Liver (tissue), 8 donors: ENCODE measurements at regions not wholly inside any gene's neighbourhood (a gene's known extent, or its start where the extent isn't known, plus 50 kb on each side); places are given as distances from the start of the nearest gene placed in this dataset.

Experiments used
- DNase-seq: peaks from one replicate; pipeline ENCODE4 v3.0.0-alpha.2; 2017; ENCODE audit warnings: low spot score
- H3K27ac ChIP-seq, 2 donors: one replicate each; pipeline ENCODE4 v1.7.0; 2013; ENCODE audit warnings: inconsistent platforms in 2 of 2, low read length in 2 of 2, control low read depth in 1 of 2, low read depth in 1 of 2, mild to moderate bottlenecking in 1 of 2
- H3K27me3 ChIP-seq, 4 donors: one replicate each; pipeline versions ENCODE4 v1.6.1 to v1.7.0; 2013; ENCODE audit warnings: low read length in 3 of 4, inconsistent platforms in 1 of 4, mild to moderate bottlenecking in 1 of 4, moderate library complexity in 1 of 4; ENCODE audit not compliant: control insufficient read depth in 4 of 4, insufficient read depth in 4 of 4
- H3K36me3 ChIP-seq, 4 donors: one replicate each; pipeline versions ENCODE4 v1.6.1 to v1.7.0; 2013; ENCODE audit warnings: low read length in 3 of 4, mild to moderate bottlenecking in 3 of 4, low read depth in 1 of 4, moderate library complexity in 1 of 4; ENCODE audit not compliant: control insufficient read depth in 4 of 4, insufficient read depth in 3 of 4
- H3K4me1 ChIP-seq, 4 donors: one replicate each; pipeline versions ENCODE4 v1.6.1 to v1.7.0; 2013; ENCODE audit warnings: low read length in 3 of 4, mild to moderate bottlenecking in 3 of 4, moderate library complexity in 1 of 4; ENCODE audit not compliant: control insufficient read depth in 4 of 4, insufficient read depth in 4 of 4
- H3K4me3 ChIP-seq, 3 donors: one replicate each; pipeline versions ENCODE4 v1.6.1 to v1.7.0; 2013; ENCODE audit warnings: low read length in 3 of 3, control low read depth in 1 of 3, low read depth in 1 of 3, mild to moderate bottlenecking in 1 of 3
- H3K9ac ChIP-seq, 2 donors: one replicate each; pipeline ENCODE4 v1.7.0; 2013; ENCODE audit warnings: low read length in 2 of 2, mild to moderate bottlenecking in 2 of 2, moderate library complexity in 2 of 2, control low read depth in 1 of 2, low read depth in 1 of 2
- H3K9me3 ChIP-seq, 4 donors: one replicate each; pipeline versions ENCODE4 v1.6.1 to v1.7.0; 2013; ENCODE audit warnings: low read length in 3 of 4; ENCODE audit not compliant: control insufficient read depth in 4 of 4
- ATF3 ChIP-seq: IDR thresholded peaks from 2 replicates; pipeline ENCODE4 v1.6.1; 2016; ENCODE audit warnings: antibody characterized with exemption
- CTCF ChIP-seq: fragments of 150-350 bp; IDR thresholded peaks from 2 replicates; pipeline ENCODE4 v1.5.1; 2017; ENCODE audit warnings: improper control_type of control experiment, low read depth, low read length; ENCODE audit not compliant: missing input control
- EGR1 ChIP-seq, 2 donors: IDR thresholded peaks; 2 replicates each; pipeline ENCODE4 v1.6.1; 2016 to 2018; ENCODE audit warnings: antibody characterized with exemption in 2 of 2, low read depth in 2 of 2
- FOXA1 ChIP-seq: IDR thresholded peaks from 2 replicates; pipeline ENCODE4 v1.6.1; 2016; ENCODE audit warnings: antibody characterized with exemption
- HNF4A ChIP-seq, 2 donors: conservative IDR thresholded peaks; 2 replicates each; pipeline ENCODE4 v1.6.1; 2016; ENCODE audit warnings: antibody characterized with exemption in 2 of 2, mild to moderate bottlenecking in 2 of 2
- HNF4G ChIP-seq: IDR thresholded peaks from 2 replicates; pipeline ENCODE4 v1.6.1; 2016; ENCODE audit warnings: antibody characterized with exemption
- JUND ChIP-seq, 2 donors: IDR thresholded peaks; 2 replicates each; pipeline ENCODE4 v1.6.1; 2016; ENCODE audit warnings: antibody characterized with exemption in 2 of 2
- NR2F2 ChIP-seq: IDR thresholded peaks from 2 replicates; pipeline ENCODE4 v1.6.1; 2016; ENCODE audit warnings: antibody characterized with exemption
- RAD21 ChIP-seq, 2 donors: IDR thresholded peaks; 2 replicates each; pipeline ENCODE4 v1.6.1; 2016; ENCODE audit warnings: antibody characterized with exemption in 2 of 2, mild to moderate bottlenecking in 2 of 2
- REST ChIP-seq: IDR thresholded peaks from 2 replicates; pipeline ENCODE4 v1.6.1; 2016; ENCODE audit warnings: antibody characterized with exemption, mild to moderate bottlenecking
- RXRA ChIP-seq, 2 donors: IDR thresholded peaks; 2 replicates each; pipeline ENCODE4 v1.6.1; 2017 to 2018; ENCODE audit warnings: antibody characterized with exemption in 2 of 2, mild to moderate bottlenecking in 1 of 2
- TAF1 ChIP-seq: conservative IDR thresholded peaks from 2 replicates; pipeline ENCODE4 v1.6.1; 2016; ENCODE audit warnings: antibody characterized with exemption, mild to moderate bottlenecking
- YY1 ChIP-seq: IDR thresholded peaks from 2 replicates; pipeline ENCODE4 v1.6.1; 2016; ENCODE audit warnings: antibody characterized with exemption, mild to moderate bottlenecking
- ZBTB33 ChIP-seq: IDR thresholded peaks from 2 replicates; pipeline ENCODE4 v1.6.1; 2016; ENCODE audit warnings: antibody characterized with exemption
- WGBS: extraction: QIAGEN DNeasy Blood & Tissue Kit; methylation state at CpG from one replicate; pipeline ENCODE4 v1.1.7; 2013; 5-methylcytosine and 5-hydroxymethylcytosine counted together
- donor health status: healthy.
- donor health status: healthy.
- donor health status: healthy.
- donor health status: healthy.
- donor health status: healthy.

- TF ChIP-seq REST (no peak), ZBTB33 (no peak), HNF4A (conservative IDR thresholded peaks at IDR 0.05) (no peak), HNF4G (no peak), RXRA (IDR thresholded peaks at IDR 0.05) (no peak), YY1 (no peak), EGR1 (IDR thresholded peaks at IDR 0.05; ENCODE audit: low read depth in 2 of 2) (no peak)
Observed at GRCh38 chr1:213484758-213485157, 433.7 kb downstream of the RPS6KC1 start (continued).

GRCh38 chr1:213486488-213486887 is 435.4 kb downstream of the RPS6KC1 start:
- 64% methylated on average over 3 of the region's 3 CpGs for WGBS
- H3K4me3 ChIP-seq: no peak overlapping the region
- H3K36me3 ChIP-seq: no peaks in the 10 kb centered on the region
- H3K9ac ChIP-seq: no peak overlapping the region
- H3K27me3 ChIP-seq: no peaks in the 10 kb centered on the region
- no peak for DNase-seq
- no peak for TF ChIP-seq ATF3
- no peak for TF ChIP-seq RAD21 (IDR thresholded peaks at IDR 0.05)
- no peak for TF ChIP-seq ZBTB33
- no peak for TF ChIP-seq FOXA1
- no peak for TF ChIP-seq JUND (IDR thresholded peaks at IDR 0.05)
- no peak for TF ChIP-seq REST
- no peak for TF ChIP-seq EGR1 (IDR thresholded peaks at IDR 0.05; ENCODE audit: low read depth in 2 of 2)
- TF ChIP-seq TAF1: no peak
- no peak for TF ChIP-seq CTCF
- no peak for TF ChIP-seq NR2F2
- no peak overlapping the region for H3K27ac ChIP-seq
- no peaks in the 10 kb centered on the region for H3K4me1 ChIP-seq
- no peaks in the 10 kb centered on the region for H3K9me3 ChIP-seq
